SK-N-SH treated with all-trans-retinoic acid at 6 μM for 48 hours (cell line): ENCODE measurements at regions not wholly inside any gene's neighbourhood (a gene's known extent, or its start where the extent isn't known, plus 50 kb on each side); places are given as distances from the start of the nearest gene placed in this dataset.

ENCODE experiments used
- ZFP3 ChIP-seq: fragments of 250-450 bp; sonication (Bioruptor Pico); IDR thresholded peaks from 2 replicates; pipeline ENCODE4 v1.5.0; 2020; ENCODE audit warnings: mild to moderate bottlenecking, moderate library complexity
- ZNF565 ChIP-seq: fragments of 450-650 bp; formaldehyde crosslinking; conservative IDR thresholded peaks from 2 replicates; pipeline ENCODE4 v1.5.0; 2020; ENCODE audit warnings: low read depth, mild to moderate bottlenecking, moderate library complexity

- no peak for TF ChIP-seq ZFP3 (CRISPR knock-in tag)
- no peak for TF ChIP-seq ZNF565 (CRISPR knock-in tag)
Observed at GRCh38 chr12:58775396-58775795, 144.9 kb downstream of the LRIG3 start.
